HepG2 (cell line): ENCODE measurements at regions not wholly inside any gene's neighbourhood (a gene's known extent, or its start where the extent isn't known, plus 50 kb on each side); places are given as distances from the start of the nearest gene placed in this dataset.

ENCODE experiments used
- ATAC-seq: fragments of 200-7000 bp; cut with Tn5 transposase; 3 replicates; pipeline ENCODE4 v1.9.1; 2020; ENCODE audit warnings: mild to moderate bottlenecking, moderate library complexity
- BruUV-seq: library from RNA; stranded (reverse); fragments of 400-500 nt; replicated peaks from 2 replicates; lab custom pipeline; 2021; lab: Mats Ljungman, UMichigan
- CTCF ChIA-PET: fragments of 300-600 bp; formaldehyde crosslinking; extraction: SDS; loops from one replicate; lab custom pipeline; 2021; ENCODE audit warnings: low total read pairs, inconsistent platforms, low intra/inter-chr PET ratio; lab: Yijun Ruan, JAX
- POLR2A ChIA-PET: fragments of 350-600 bp; sonication (Branson Sonifier 250); formaldehyde crosslinking; loops from one replicate; lab custom pipeline; 2020; ENCODE audit warnings: antibody characterized with exemption, inconsistent platforms; lab: Yijun Ruan, JAX
- DNase-seq: peaks from one replicate; pipeline ENCODE4 v3.0.0-alpha.2; 2015; ENCODE audit warnings: low spot score
- FAIRE-seq: peaks from 3 replicates; lab custom pipeline; 2011; peaks lifted over from hg19 to GRCh38; lab: Jason Lieb, UNC
- H2AFZ ChIP-seq: one replicate; pipeline ENCODE4 v1.6.1; 2011; ENCODE audit warnings: low read length, inconsistent platforms
- H3K27ac ChIP-seq: fragments of 300-600 bp; 3 replicates; pipeline ENCODE4 v1.8.0; 2011; ENCODE audit warnings: mixed run types, mild to moderate bottlenecking, mixed read lengths, low read length, inconsistent platforms; ENCODE audit not compliant: insufficient read depth; ENCODE audit errors: extremely low read length
- H3K27me3 ChIP-seq, 2 experiments: fragments of 200-600 bp in 1 of 2; 2 replicates in 1 of 2; 3 replicates in 1 of 2; pipeline versions ENCODE4 v1.6.0 to v1.8.0; 2011; ENCODE audit warnings: low read length in 2 of 2, mild to moderate bottlenecking in 2 of 2, moderate library complexity in 2 of 2, inconsistent platforms in 1 of 2; ENCODE audit not compliant: insufficient read depth in 2 of 2, control insufficient read depth in 1 of 2
- H3K36me3 ChIP-seq, 2 experiments: fragments of 200-600 bp in 1 of 2; replicated peaks in 1 of 2; 2 replicates in 1 of 2; 3 replicates in 1 of 2; pipeline versions ENCODE4 v1.5.1 to v1.8.0; 2011; ENCODE audit warnings: low read length in 2 of 2, inconsistent platforms in 1 of 2; ENCODE audit not compliant: insufficient read depth in 2 of 2, control insufficient read depth in 1 of 2
- H3K4me1 ChIP-seq: 2 replicates; pipeline ENCODE4 v1.5.1; 2012; ENCODE audit warnings: low read length, inconsistent platforms; ENCODE audit not compliant: insufficient read depth
- H3K4me2 ChIP-seq: 2 replicates; pipeline ENCODE4 v1.6.0; 2011; ENCODE audit warnings: low read depth, low read length, inconsistent platforms
- H3K4me3 ChIP-seq, 3 experiments: fragments of 200-600 bp in 1 of 3; sonication (generic), shearing (Covaris generic) in 1 of 3; replicated peaks in 1 of 3; 2 replicates each; pipeline ENCODE4 v1.5.1; 2011 to 2016; ENCODE audit warnings: low read length in 3 of 3, inconsistent platforms in 2 of 3, low read depth in 2 of 3, mild to moderate bottlenecking in 2 of 3, control low read depth in 1 of 3, mixed read lengths in 1 of 3; ENCODE audit not compliant: insufficient read depth in 1 of 3
- H3K79me2 ChIP-seq: one replicate; pipeline ENCODE4 v1.6.1; 2011; ENCODE audit warnings: low read length, inconsistent platforms; ENCODE audit not compliant: insufficient read depth
- H3K9ac ChIP-seq: 2 replicates; pipeline ENCODE4 v1.6.0; 2011; ENCODE audit warnings: mild to moderate bottlenecking, low read depth, low read length, inconsistent platforms; ENCODE audit not compliant: insufficient read depth
- H3K9me3 ChIP-seq: 2 replicates; pipeline ENCODE4 v1.5.1; 2012; ENCODE audit warnings: mild to moderate bottlenecking, low read length
- H4K20me1 ChIP-seq: 2 replicates; pipeline ENCODE4 v1.6.0; 2011; ENCODE audit warnings: inconsistent platforms, mild to moderate bottlenecking, low read length, moderate library complexity; ENCODE audit not compliant: insufficient read depth
- ATM ChIP-seq: fragments of 450-650 bp; IDR thresholded peaks from 2 replicates; pipeline ENCODE4 v1.7.1; 2017; ENCODE audit warnings: mild to moderate bottlenecking, borderline replicate concordance
- FOXA1 ChIP-seq, 2 experiments: fragments of 450-650 bp in 1 of 2; sonication (generic) in 1 of 2; formaldehyde crosslinking in 1 of 2; IDR thresholded peaks; 2 replicates each; pipeline versions ENCODE4 v1.4.0 to v1.6.1; 2016 to 2020; ENCODE audit warnings: missing genetic modification reagents in 1 of 2
- HDAC1 ChIP-seq: sonication (generic); formaldehyde crosslinking; IDR thresholded peaks from 2 replicates; pipeline ENCODE4 v1.5.1; 2020; ENCODE audit warnings: mild to moderate bottlenecking, missing genetic modification reagents
- HNRNPK ChIP-seq: fragments of 200-400 bp; formaldehyde crosslinking; IDR thresholded peaks from 2 replicates; pipeline ENCODE4 v1.6.1; 2018; ENCODE audit warnings: low read length, low read depth, moderate library complexity, mild to moderate bottlenecking; ENCODE audit not compliant: poor library complexity, severe bottlenecking
- IKZF4 ChIP-seq: sonication (generic); formaldehyde crosslinking; IDR thresholded peaks from 2 replicates; pipeline ENCODE4 v1.5.1; 2020; ENCODE audit warnings: borderline replicate concordance, mild to moderate bottlenecking, low read depth, missing genetic modification reagents; ENCODE audit errors: not compliant biosample characterization
- SSRP1 ChIP-seq: IDR thresholded peaks from 2 replicates; pipeline ENCODE4 v1.6.1; 2016; ENCODE audit warnings: control low read depth
- TOPORS ChIP-seq: sonication (generic); formaldehyde crosslinking; IDR thresholded peaks from 2 replicates; pipeline ENCODE4 v1.8.0; 2023; ENCODE audit warnings: mild to moderate bottlenecking, missing genetic modification reagents
- ZFYVE20 ChIP-seq: sonication (generic); formaldehyde crosslinking; IDR thresholded peaks from 2 replicates; pipeline ENCODE4 v1.8.0; 2023; ENCODE audit warnings: low read depth, mild to moderate bottlenecking, moderate library complexity, missing genetic modification reagents, borderline replicate concordance
- ZNF326 ChIP-seq: sonication (generic); formaldehyde crosslinking; IDR thresholded peaks from 2 replicates; pipeline ENCODE4 v1.4.0; 2020; ENCODE audit warnings: missing genetic modification reagents, borderline replicate concordance
- WGBS: methylation state at CpG from one replicate; pipeline ENCODE4 v1.1.6; 2017; ENCODE audit warnings: low lambda C conversion rate; 5-methylcytosine and 5-hydroxymethylcytosine counted together
- in situ Hi-C: cut with HindIII; loops from 2 replicates; pipeline ENCODE4 v1.10.0; 2017; ENCODE audit warnings: low pct_unique_long_range_greater_than_20kb; ENCODE audit not compliant: extremely low pct_ligation_motif_present
- intact Hi-C: fragments of 100-400 bp; cut with micrococcal nuclease; formaldehyde crosslinking; loops from one replicate; pipeline ENCODE4 v1.10.0; 2022; ENCODE audit not compliant: unreplicated experiment
- TF ChIP-seq, protein P1 (sequence below): sonication (generic); formaldehyde crosslinking; IDR thresholded peaks from 2 replicates; pipeline ENCODE4 v1.8.1; 2023; ENCODE audit warnings: mild to moderate bottlenecking, missing genetic modification reagents
- TF ChIP-seq, protein P2 (sequence below): sonication (generic); formaldehyde crosslinking; IDR thresholded peaks from 2 replicates; pipeline ENCODE4 v1.4.0; 2020; ENCODE audit warnings: missing genetic modification reagents; ENCODE audit errors: not compliant biosample characterization
- TF ChIP-seq, protein P3 (sequence below): fragments of 450-650 bp; IDR thresholded peaks from 2 replicates; pipeline ENCODE4 v1.6.1; 2017
- TF ChIP-seq, protein P4 (sequence below), 2 experiments: sonication (generic) in 1 of 2; formaldehyde crosslinking in 1 of 2; IDR thresholded peaks; 2 replicates each; pipeline versions ENCODE4 v1.6.1 to v1.9.0; 2014 to 2022; ENCODE audit warnings: antibody characterized with exemption in 1 of 2, borderline replicate concordance in 1 of 2, inconsistent platforms in 1 of 2, low read depth in 1 of 2, missing genetic modification reagents in 1 of 2

DNA sequence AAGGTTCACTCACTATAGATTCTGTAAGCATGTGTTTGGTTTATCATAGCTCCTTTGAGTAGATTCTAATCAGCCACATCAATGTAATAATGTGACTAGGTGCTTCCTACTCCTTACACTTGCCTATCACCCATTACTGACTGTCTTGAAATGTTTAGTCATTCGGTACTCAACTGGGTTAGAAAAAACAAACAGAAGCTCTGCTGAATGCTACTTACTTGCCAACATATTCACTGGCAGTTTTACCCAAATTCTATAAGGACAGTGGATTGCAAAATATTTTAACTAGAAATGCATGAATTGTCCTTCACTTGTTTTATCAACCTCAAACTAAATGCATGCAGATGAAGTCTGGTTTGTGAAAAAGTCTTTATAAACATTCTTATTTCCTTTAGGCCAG, 352.1 kb upstream of the ALCAM start (continued):
- TF ChIP-seq, protein P1, sequence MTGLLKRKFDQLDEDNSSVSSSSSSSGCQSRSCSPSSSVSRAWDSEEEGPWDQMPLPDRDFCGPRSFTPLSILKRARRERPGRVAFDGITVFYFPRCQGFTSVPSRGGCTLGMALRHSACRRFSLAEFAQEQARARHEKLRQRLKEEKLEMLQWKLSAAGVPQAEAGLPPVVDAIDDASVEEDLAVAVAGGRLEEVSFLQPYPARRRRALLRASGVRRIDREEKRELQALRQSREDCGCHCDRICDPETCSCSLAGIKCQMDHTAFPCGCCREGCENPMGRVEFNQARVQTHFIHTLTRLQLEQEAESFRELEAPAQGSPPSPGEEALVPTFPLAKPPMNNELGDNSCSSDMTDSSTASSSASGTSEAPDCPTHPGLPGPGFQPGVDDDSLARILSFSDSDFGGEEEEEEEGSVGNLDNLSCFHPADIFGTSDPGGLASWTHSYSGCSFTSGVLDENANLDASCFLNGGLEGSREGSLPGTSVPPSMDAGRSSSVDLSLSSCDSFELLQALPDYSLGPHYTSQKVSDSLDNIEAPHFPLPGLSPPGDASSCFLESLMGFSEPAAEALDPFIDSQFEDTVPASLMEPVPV (CRISPR knock-in tag), result no peak
- TF ChIP-seq, protein P2, sequence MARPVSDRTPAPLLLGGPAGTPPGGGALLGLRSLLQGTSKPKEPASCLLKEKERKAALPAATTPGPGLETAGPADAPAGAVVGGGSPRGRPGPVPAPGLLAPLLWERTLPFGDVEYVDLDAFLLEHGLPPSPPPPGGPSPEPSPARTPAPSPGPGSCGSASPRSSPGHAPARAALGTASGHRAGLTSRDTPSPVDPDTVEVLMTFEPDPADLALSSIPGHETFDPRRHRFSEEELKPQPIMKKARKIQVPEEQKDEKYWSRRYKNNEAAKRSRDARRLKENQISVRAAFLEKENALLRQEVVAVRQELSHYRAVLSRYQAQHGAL (CRISPR knock-in tag), result no peak

DNA sequence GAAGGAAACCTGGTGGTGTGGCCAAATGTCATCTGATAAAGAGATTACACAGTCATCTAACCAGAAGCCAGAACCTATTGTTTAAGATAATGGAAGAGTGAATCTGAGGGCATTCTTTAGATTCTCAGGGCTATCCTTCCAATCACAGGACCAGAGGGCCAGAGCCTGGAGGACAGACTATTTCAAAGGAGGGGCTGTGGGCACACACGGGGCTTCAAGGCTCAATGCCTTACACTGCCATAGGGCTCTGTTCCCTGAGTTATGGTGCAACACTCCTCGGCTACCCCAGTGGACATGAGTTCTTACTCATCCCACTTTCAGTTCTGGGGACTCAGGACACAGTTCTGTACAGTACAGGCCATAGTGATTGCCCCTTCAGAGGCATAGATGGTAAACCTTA, 343.9 kb upstream of the ALCAM start:
- Histone ChIP-seq H3K4me2 (no peak overlapping the region), H3K9ac (no peak overlapping the region), H3K36me3 (no peaks in the 10 kb centered on the region), H3K9me3 (no peaks in the 10 kb centered on the region), H3K4me3 (no peak overlapping the region), H3K4me1 (no peaks in the 10 kb centered on the region), H4K20me1 (no peaks in the 10 kb centered on the region), H3K79me2 (no peaks in the 10 kb centered on the region), H3K27ac (no peak overlapping the region), H2AFZ (no peak overlapping the region), H3K27me3 (no peaks in the 10 kb centered on the region)
- intact Hi-C loops (no loop called here), in situ Hi-C loops (no loop called here)
- DNase-seq, result no peak
- CTCF ChIA-PET, result no interaction called here
- BruUV-seq, result no TSS peak
- ATAC-seq, result no peak
- POLR2A ChIA-PET, result no interaction called here
- 0% methylated on average over 2 of the region's 2 CpGs for WGBS
- no peak for FAIRE-seq
- TF ChIP-seq ZFYVE20 (CRISPR knock-in tag) (no peak), ATM (no peak), HNRNPK (no peak), FOXA1 (IDR thresholded peaks at IDR 0.05) (no peak), FOXA1 (CRISPR knock-in tag; IDR thresholded peaks at IDR 0.05) (no peak), ZNF326 (CRISPR knock-in tag) (no peak), TOPORS (CRISPR knock-in tag) (no peak), IKZF4 (no peak), HDAC1 (CRISPR knock-in tag) (no peak), SSRP1 (CRISPR knock-in tag) (no peak)
- TF ChIP-seq, protein P3, sequence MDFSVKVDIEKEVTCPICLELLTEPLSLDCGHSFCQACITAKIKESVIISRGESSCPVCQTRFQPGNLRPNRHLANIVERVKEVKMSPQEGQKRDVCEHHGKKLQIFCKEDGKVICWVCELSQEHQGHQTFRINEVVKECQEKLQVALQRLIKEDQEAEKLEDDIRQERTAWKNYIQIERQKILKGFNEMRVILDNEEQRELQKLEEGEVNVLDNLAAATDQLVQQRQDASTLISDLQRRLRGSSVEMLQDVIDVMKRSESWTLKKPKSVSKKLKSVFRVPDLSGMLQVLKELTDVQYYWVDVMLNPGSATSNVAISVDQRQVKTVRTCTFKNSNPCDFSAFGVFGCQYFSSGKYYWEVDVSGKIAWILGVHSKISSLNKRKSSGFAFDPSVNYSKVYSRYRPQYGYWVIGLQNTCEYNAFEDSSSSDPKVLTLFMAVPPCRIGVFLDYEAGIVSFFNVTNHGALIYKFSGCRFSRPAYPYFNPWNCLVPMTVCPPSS, result no peak
- TF ChIP-seq, protein P4, sequence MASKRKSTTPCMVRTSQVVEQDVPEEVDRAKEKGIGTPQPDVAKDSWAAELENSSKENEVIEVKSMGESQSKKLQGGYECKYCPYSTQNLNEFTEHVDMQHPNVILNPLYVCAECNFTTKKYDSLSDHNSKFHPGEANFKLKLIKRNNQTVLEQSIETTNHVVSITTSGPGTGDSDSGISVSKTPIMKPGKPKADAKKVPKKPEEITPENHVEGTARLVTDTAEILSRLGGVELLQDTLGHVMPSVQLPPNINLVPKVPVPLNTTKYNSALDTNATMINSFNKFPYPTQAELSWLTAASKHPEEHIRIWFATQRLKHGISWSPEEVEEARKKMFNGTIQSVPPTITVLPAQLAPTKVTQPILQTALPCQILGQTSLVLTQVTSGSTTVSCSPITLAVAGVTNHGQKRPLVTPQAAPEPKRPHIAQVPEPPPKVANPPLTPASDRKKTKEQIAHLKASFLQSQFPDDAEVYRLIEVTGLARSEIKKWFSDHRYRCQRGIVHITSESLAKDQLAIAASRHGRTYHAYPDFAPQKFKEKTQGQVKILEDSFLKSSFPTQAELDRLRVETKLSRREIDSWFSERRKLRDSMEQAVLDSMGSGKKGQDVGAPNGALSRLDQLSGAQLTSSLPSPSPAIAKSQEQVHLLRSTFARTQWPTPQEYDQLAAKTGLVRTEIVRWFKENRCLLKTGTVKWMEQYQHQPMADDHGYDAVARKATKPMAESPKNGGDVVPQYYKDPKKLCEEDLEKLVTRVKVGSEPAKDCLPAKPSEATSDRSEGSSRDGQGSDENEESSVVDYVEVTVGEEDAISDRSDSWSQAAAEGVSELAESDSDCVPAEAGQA (IDR thresholded peaks at IDR 0.05; ENCODE audit: low read depth), result no peak
- TF ChIP-seq, protein P4 (CRISPR knock-in tag; IDR thresholded peaks at IDR 0.05; ENCODE audit: borderline replicate concordance), result no peak
